Left renal cortex interstitium (tissue), 4 donors: ENCODE measurements at regions not wholly inside any gene's neighbourhood (a gene's known extent, or its start where the extent isn't known, plus 50 kb on each side); places are given as distances from the start of the nearest gene placed in this dataset.
"Not testable (repeated sequence)": the region's sequence is repeated elsewhere in the genome, so short reads cannot be mapped to it uniquely, and the experiment has no call there.

Source experiments
- DNase-seq, 4 donors: peaks; one replicate each; pipeline ENCODE4 v3.0.0-alpha.2; 2013; ENCODE audit warnings: low read depth in 4 of 4, low spot score in 2 of 4, missing footprints in 1 of 4

DNA sequence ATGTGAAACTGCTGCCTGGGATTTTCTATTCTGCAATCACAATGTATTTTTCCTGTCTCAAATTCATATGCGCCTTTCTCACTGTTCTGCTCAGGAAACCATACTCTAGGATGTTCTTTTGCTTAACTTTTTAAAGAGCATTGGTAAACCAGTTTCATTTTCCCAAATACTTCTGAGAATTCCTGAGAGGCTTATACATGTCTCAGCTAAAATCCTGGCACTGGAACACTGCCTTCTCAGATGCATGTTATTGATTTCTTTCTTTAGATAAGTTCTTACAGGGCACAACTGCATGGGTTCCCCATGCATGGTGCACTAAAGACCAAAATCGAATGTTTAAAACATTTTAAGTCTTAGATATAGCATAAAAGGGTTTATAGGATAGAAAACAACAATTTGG lies 178.3 kb upstream of the PLSCR5 start:
- no peak for DNase-seq

- DNase-seq, result no peak
Observed at GRCh38 chr3:146781606-146782005, 176.5 kb upstream of the PLSCR5 start.

GRCh38 chr3:146781059-146781458 lies 175.9 kb upstream of the PLSCR5 start:
- DNase-seq, result no peak

GRCh38 chr3:146780251-146780650 lies 175.1 kb upstream of the PLSCR5 start:
- DNase-seq, result no peak

GRCh38 chr3:146777941-146778340 lies 172.8 kb upstream of the PLSCR5 start:
- no peak for DNase-seq

GRCh38 chr3:146772211-146772743 lies 167.1 kb upstream of the PLSCR5 start:
- no peak for DNase-seq

- DNase-seq, result no peak
Observed at GRCh38 chr3:146770881-146771280, 165.7 kb upstream of the PLSCR5 start.

GRCh38 chr3:146770301-146770700 lies 165.2 kb upstream of the PLSCR5 start:
- no peak for DNase-seq

DNA sequence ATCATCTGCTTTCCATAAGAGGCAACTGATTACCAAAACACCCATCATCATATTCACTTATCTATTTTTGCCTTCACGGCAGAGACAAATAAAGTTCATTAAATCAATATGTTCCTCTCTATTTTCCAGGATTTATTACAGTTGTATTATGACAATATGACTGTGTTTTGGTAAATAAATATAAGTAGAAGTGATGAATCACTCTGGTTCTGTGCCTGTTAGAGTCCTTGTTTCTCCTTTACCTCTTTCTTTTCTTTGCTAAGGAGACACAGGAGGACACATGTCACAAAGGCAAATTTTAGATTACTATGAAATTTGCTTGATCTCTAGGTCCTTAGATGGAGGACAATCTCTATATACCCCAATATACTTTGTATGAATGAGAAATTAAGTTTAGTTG lies 152.6 kb upstream of the PLSCR5 start:
- no peak for DNase-seq

GRCh38 chr3:146750196-146750595 lies 145.1 kb upstream of the PLSCR5 start:
- no peak for DNase-seq

GRCh38 chr3:146747928-146748327 lies 142.8 kb upstream of the PLSCR5 start:
- DNase-seq, result no peak

GRCh38 chr3:146747051-146747450 lies 141.9 kb upstream of the PLSCR5 start:
- no peak for DNase-seq

DNA sequence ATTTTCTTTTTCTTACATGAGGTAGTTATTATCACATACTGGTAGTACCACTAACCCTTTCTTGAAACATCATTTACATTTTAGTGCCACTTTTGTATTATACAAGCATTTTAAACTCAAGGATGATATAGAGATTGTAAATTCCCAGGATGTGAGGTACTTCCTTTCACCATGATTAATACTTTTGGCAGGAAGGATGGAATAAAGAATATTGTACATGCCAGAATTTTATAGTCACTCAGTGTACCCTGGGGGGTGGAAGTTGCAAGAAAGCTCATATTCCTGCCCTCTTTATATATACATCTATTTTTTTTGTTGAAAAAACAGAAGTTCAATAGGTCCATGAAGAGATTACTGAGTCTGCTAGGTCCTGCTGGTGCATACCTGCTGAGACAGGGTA lies 141.0 kb upstream of the PLSCR5 start:
- no peak for DNase-seq

DNA sequence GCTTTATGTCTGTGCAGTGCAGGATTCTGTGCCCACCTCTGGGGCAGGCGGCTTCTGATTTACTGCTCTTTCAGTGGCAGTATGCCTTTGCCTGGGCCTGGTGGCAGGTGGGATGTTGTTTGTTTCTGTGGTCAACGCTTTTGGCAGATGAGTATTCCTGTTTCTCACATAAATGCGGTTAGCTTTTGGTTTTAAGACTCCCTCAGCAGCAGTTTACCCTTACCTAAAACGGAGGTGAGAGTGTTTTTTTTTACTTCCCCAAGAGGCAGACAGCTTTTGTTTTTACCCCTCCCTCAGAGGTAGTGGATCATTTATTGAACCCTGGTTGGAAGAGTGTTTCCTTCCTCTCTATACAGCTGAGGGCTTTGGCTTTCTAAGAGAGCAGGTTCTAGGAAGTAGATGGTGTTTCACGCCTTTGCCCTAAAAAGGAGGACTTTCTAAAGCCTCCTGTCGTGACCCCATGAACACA lies 134.1 kb upstream of the PLSCR5 start:
- no peak for DNase-seq

- no peak for DNase-seq
Observed at GRCh38 chr3:146732325-146732724, 127.2 kb upstream of the PLSCR5 start.

GRCh38 chr3:146715170-146715569 lies 110.0 kb upstream of the PLSCR5 start:
- no peak for DNase-seq

DNA sequence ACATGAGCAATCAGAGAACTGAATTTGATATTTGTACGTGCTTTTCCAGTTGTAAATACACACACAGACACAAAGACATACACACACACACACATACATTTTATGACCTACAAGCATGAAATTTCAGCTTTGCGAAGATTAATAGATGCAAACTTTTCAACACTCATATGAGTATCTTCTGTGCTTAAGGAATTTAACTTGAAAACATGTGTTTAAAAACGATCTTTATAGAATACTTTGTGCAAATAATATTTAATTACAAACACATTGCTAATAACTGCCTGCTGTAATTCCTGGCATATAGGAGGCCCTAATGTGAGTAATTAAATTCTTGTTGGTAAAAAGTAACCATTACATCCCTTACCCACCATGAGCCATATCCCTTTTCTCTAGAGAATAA lies 107.7 kb upstream of the PLSCR5 start:
- DNase-seq, result no peak

DNA sequence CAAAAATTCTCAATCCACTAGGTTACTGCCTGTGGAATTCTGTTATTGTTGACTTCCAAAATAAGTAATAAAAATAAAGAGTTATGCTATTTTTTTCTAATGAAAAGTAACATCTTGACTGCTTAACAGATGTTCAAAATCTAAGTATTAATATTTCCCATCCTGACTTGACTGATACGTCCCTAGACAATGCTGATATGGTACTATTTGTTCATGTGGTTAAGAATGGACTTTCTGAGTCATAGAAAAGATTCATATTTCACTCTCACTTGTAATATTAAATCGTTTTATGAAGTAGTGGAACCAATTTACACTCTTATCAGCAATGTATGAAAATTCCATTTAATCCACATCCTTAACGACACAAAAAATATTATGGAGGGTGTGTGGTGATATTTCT lies 104.8 kb upstream of the PLSCR5 start:
- no peak for DNase-seq

DNA sequence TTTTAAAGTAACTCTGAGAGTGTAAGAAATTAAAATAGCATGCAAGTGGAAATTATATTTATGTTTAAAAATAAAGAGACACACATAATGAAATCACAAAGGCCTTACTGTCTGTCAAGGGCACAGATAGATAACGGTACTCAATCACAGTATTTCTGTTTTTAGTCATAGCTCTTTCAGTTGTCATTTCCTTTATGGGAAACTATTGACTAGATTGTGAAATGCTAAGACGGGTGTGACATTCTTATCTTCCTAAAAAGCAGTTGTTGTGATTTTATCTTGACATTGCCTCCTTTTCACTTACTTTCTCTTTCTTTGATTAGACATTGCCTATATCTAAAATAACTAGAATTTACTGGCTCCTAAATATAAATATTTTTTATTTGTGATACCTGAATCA lies 100.1 kb upstream of the PLSCR5 start:
- no peak for DNase-seq

GRCh38 chr3:146702237-146702636 lies 97.1 kb upstream of the PLSCR5 start:
- DNase-seq, result no peak

DNA sequence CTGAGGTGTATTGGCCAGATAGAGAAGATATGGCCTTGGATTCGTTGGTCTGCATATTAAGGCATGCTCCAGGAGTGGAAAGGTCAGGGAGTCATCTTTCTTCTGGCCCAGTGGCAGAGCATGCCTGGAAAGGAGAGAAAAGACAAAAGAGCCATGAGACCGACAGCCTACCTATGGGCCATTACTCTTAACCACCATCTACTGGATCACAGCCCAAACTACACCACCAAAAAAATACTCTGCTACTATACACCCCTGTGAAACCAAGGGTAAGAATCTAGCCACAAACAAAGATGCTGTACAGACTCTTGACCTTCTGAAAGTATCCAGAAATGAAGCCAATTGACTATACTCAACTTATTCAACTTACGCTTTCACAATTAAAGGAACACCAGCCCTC lies 96.1 kb upstream of the PLSCR5 start:
- no peak for DNase-seq

GRCh38 chr3:146700025-146700424 lies 94.9 kb upstream of the PLSCR5 start:
- not testable (repeated sequence) for DNase-seq

- no peak for DNase-seq
Observed at GRCh38 chr3:146692254-146692653, 87.1 kb upstream of the PLSCR5 start.
